Calu3 (cell line): ENCODE measurements at regions not wholly inside any gene's neighbourhood (a gene's known extent, or its start where the extent isn't known, plus 50 kb on each side); places are given as distances from the start of the nearest gene placed in this dataset.
"Not testable (repeated sequence)": the region's sequence is repeated elsewhere in the genome, so short reads cannot be mapped to it uniquely, and the experiment has no call there.

Source experiments
- BruUV-seq: library from RNA; stranded (reverse); fragments of 400-500 nt; replicated peaks from 2 replicates; lab custom pipeline; 2021; lab: Mats Ljungman, UMichigan
- CTCF ChIA-PET: fragments of 300-600 bp; sonication (Branson Sonifier 250); formaldehyde crosslinking; loops from one replicate; lab custom pipeline; 2022; ENCODE audit warnings: antibody characterized with exemption; lab: Charles Lee
- DNase-seq: peaks from one replicate; pipeline ENCODE4 v3.0.0; 2022
- H3K27ac Mint-ChIP-seq: one replicate; pipeline ENCODE4 v1.8.0; 2022; ENCODE audit warnings: mixed read lengths; ENCODE audit not compliant: unreplicated experiment
- H3K27me3 Mint-ChIP-seq: one replicate; pipeline ENCODE4 v1.8.0; 2022; ENCODE audit warnings: mixed read lengths; ENCODE audit not compliant: unreplicated experiment
- H3K36me3 Mint-ChIP-seq: one replicate; pipeline ENCODE4 v1.8.0; 2022; ENCODE audit warnings: mild to moderate bottlenecking, moderate library complexity, mixed read lengths; ENCODE audit not compliant: insufficient read depth, unreplicated experiment
- H3K4me1 Mint-ChIP-seq: one replicate; pipeline ENCODE4 v1.8.0; 2022; ENCODE audit warnings: mild to moderate bottlenecking, low read depth, mixed read lengths; ENCODE audit not compliant: unreplicated experiment
- H3K4me3 Mint-ChIP-seq: one replicate; pipeline ENCODE4 v1.8.0; 2022; ENCODE audit warnings: mild to moderate bottlenecking, low read depth, moderate library complexity, mixed read lengths; ENCODE audit not compliant: unreplicated experiment
- H3K9me3 Mint-ChIP-seq: one replicate; pipeline ENCODE4 v1.8.0; 2022; ENCODE audit warnings: low read depth, mixed read lengths; ENCODE audit not compliant: unreplicated experiment
- CTCF ChIP-seq: fragments of 200-600 bp; IDR thresholded peaks from one replicate; pipeline ENCODE4 v1.8.0; 2022; ENCODE audit warnings: antibody characterized with exemption; ENCODE audit not compliant: unreplicated experiment
- intact Hi-C: fragments of 100-400 bp; cut with micrococcal nuclease; formaldehyde crosslinking; loops from one replicate; pipeline ENCODE4 v1.10.0; 2022; ENCODE audit not compliant: unreplicated experiment

GRCh38 chr4:1544861-1545281, 138.6 kb upstream of the NKX1-1 start:
- H3K27ac Mint-ChIP-seq: no peak overlapping the region
- no peak for TF ChIP-seq CTCF
- BruUV-seq: no TSS peak
- H3K27me3 Mint-ChIP-seq: peaks cover 45% of the 10 kb centered on the region
- no peak for DNase-seq
- no peaks in the 10 kb centered on the region for H3K9me3 Mint-ChIP-seq
- intact Hi-C loops: no loop called here
- H3K36me3 Mint-ChIP-seq: no peaks in the 10 kb centered on the region
- no peaks in the 10 kb centered on the region for H3K4me1 Mint-ChIP-seq
- H3K4me3 Mint-ChIP-seq: no peak overlapping the region
- CTCF ChIA-PET: no interaction called here

- H3K36me3 Mint-ChIP-seq, intact Hi-C loops, DNase-seq, CTCF ChIA-PET, H3K4me3 Mint-ChIP-seq, BruUV-seq, H3K4me1 Mint-ChIP-seq, H3K27ac Mint-ChIP-seq, H3K9me3 Mint-ChIP-seq: not testable (repeated sequence)
- H3K27me3 Mint-ChIP-seq: peaks cover 44% of the 10 kb centered on the region
Measured at GRCh38 chr4:1544435-1544834, 138.2 kb upstream of the NKX1-1 start.

GRCh38 chr4:1543976-1544375, 137.7 kb upstream of the NKX1-1 start:
- intact Hi-C loops: no loop called here
- Mint-ChIP-seq H3K27me3 (peaks cover 41% of the 10 kb centered on the region), H3K4me3 (no peak overlapping the region), H3K9me3 (no peaks in the 10 kb centered on the region), H3K27ac (no peak overlapping the region), H3K4me1 (no peaks in the 10 kb centered on the region), H3K36me3 (no peaks in the 10 kb centered on the region)
- no peak for TF ChIP-seq CTCF
- CTCF ChIA-PET: no interaction called here
- no TSS peak for BruUV-seq
- no peak for DNase-seq

GRCh38 chr4:1543561-1543960, 137.3 kb upstream of the NKX1-1 start:
- peaks cover 37% of the 10 kb centered on the region for H3K27me3 Mint-ChIP-seq
- no peak overlapping the region for H3K4me3 Mint-ChIP-seq
- no TSS peak for BruUV-seq
- no peaks in the 10 kb centered on the region for H3K36me3 Mint-ChIP-seq
- no peaks in the 10 kb centered on the region for H3K4me1 Mint-ChIP-seq
- DNase-seq: no peak
- H3K27ac Mint-ChIP-seq: no peak overlapping the region
- CTCF ChIA-PET: no interaction called here
- no peaks in the 10 kb centered on the region for H3K9me3 Mint-ChIP-seq
- TF ChIP-seq CTCF: no peak
- intact Hi-C loops: no loop called here

GRCh38 chr4:1542516-1543320, 136.5 kb upstream of the NKX1-1 start:
- H3K4me3 Mint-ChIP-seq: no peak overlapping the region
- DNase-seq: no peak
- peaks cover 29% of the 10 kb centered on the region for H3K27me3 Mint-ChIP-seq
- no peaks in the 10 kb centered on the region for H3K36me3 Mint-ChIP-seq
- TF ChIP-seq CTCF: no peak
- H3K9me3 Mint-ChIP-seq: no peaks in the 10 kb centered on the region
- no peaks in the 10 kb centered on the region for H3K4me1 Mint-ChIP-seq
- no peak overlapping the region for H3K27ac Mint-ChIP-seq
- CTCF ChIA-PET: no interaction called here
- intact Hi-C loops: no loop called here
- no TSS peak for BruUV-seq
